K562 (cell line): ENCODE measurements at regions not wholly inside any gene's neighbourhood (a gene's known extent, or its start where the extent isn't known, plus 50 kb on each side); places are given as distances from the start of the nearest gene placed in this dataset.

Experiments used
- ATAC-seq: fragments of 200-7000 bp; cut with Tn5 transposase; 3 replicates; pipeline ENCODE4 v1.9.1; 2020; ENCODE audit warnings: moderate library complexity
- BruUV-seq: library from RNA; stranded (reverse); fragments of 400-500 nt; replicated peaks from 2 replicates; lab custom pipeline; 2021; lab: Mats Ljungman, UMichigan
- CTCF ChIA-PET: fragments of 300-600 bp; formaldehyde crosslinking; extraction: SDS; loops from one replicate; lab custom pipeline; 2021; ENCODE audit warnings: low intra/inter-chr PET ratio; lab: Yijun Ruan, JAX
- POLR2A ChIA-PET: fragments of 300-600, 350-650 bp; sonication (Branson Sonifier 250); formaldehyde crosslinking; extraction: SDS; loops from one replicate; lab custom pipeline; 2021; ENCODE audit warnings: antibody characterized with exemption, inconsistent platforms; lab: Yijun Ruan, JAX
- DNase-seq, 4 experiments: peaks; one replicate each; pipeline versions ENCODE4 v3.0.0 to v3.0.0-alpha.2; 2011 to 2018; ENCODE audit warnings: low spot score in 3 of 4, mixed read lengths in 3 of 4; ENCODE audit errors: extremely low read depth in 1 of 4
- FAIRE-seq: peaks from 2 replicates; lab custom pipeline; 2011; peaks lifted over from hg19 to GRCh38; lab: Jason Lieb, UNC
- H2AFZ ChIP-seq: 2 replicates; pipeline ENCODE4 v1.6.0; 2011; ENCODE audit warnings: low read depth, low read length, control low read depth, inconsistent platforms
- H3K27ac ChIP-seq: fragments of 200-600 bp; 3 replicates; pipeline ENCODE4 v1.8.0; 2011; ENCODE audit warnings: low read depth, mild to moderate bottlenecking, control low read depth, inconsistent platforms, low read length, moderate library complexity, mixed read lengths; ENCODE audit errors: extremely low read depth
- H3K27me3 ChIP-seq, 2 experiments: fragments of 300-600 bp in 1 of 2; 2 replicates in 1 of 2; 3 replicates in 1 of 2; pipeline versions ENCODE4 v1.6.0 to v1.8.0; 2011; ENCODE audit warnings: inconsistent platforms in 2 of 2, low read length in 2 of 2, mild to moderate bottlenecking in 1 of 2, mixed read lengths in 1 of 2, moderate library complexity in 1 of 2; ENCODE audit not compliant: control insufficient read depth in 2 of 2, insufficient read depth in 2 of 2
- H3K36me3 ChIP-seq: fragments of 300-600 bp; 3 replicates; pipeline ENCODE4 v1.8.0; 2011; ENCODE audit warnings: mild to moderate bottlenecking, low read length, inconsistent platforms; ENCODE audit not compliant: control insufficient read depth, insufficient read depth
- H3K4me1 ChIP-seq, 2 experiments: fragments of 200-600 bp in 1 of 2; replicated peaks in 1 of 2; 2 replicates in 1 of 2; 3 replicates in 1 of 2; pipeline versions ENCODE4 v1.5.1 to v1.8.0; 2011; ENCODE audit warnings: inconsistent platforms in 2 of 2, low read length in 2 of 2, mild to moderate bottlenecking in 1 of 2, mixed read lengths in 1 of 2, moderate library complexity in 1 of 2; ENCODE audit not compliant: control insufficient read depth in 2 of 2, insufficient read depth in 2 of 2
- H3K4me2 ChIP-seq: 2 replicates; pipeline ENCODE4 v1.6.1; 2011; ENCODE audit warnings: low read length, control low read depth, inconsistent platforms, mixed read lengths; ENCODE audit not compliant: insufficient read depth
- H3K4me3 ChIP-seq: fragments of 200-600 bp; sonication (generic), shearing (Covaris generic); 2 replicates; pipeline ENCODE4 v1.5.1; 2016; ENCODE audit warnings: control low read depth, inconsistent platforms
- H3K79me2 ChIP-seq: fragments of 200-600 bp; 3 replicates; pipeline ENCODE4 v1.8.0; 2011; ENCODE audit warnings: low read length, inconsistent platforms; ENCODE audit not compliant: control insufficient read depth, insufficient read depth
- H3K9ac ChIP-seq, 2 experiments: 2 replicates each; pipeline versions ENCODE4 v1.6.0 to v1.6.1; 2011; ENCODE audit warnings: low read depth in 2 of 2, low read length in 2 of 2, control low read depth in 1 of 2, inconsistent platforms in 1 of 2, mild to moderate bottlenecking in 1 of 2, mixed read lengths in 1 of 2; ENCODE audit not compliant: insufficient read depth in 1 of 2
- H3K9me1 ChIP-seq: one replicate; pipeline ENCODE4 v1.6.0; 2011; ENCODE audit warnings: inconsistent platforms, mild to moderate bottlenecking, low read length, moderate library complexity; ENCODE audit not compliant: control insufficient read depth, insufficient read depth
- H3K9me3 ChIP-seq: replicated peaks from 2 replicates; pipeline ENCODE4 v1.5.1; 2011; ENCODE audit warnings: low read depth, low read length, inconsistent platforms; ENCODE audit not compliant: control insufficient read depth, insufficient read depth
- H4K20me1 ChIP-seq: replicated peaks from 2 replicates; pipeline ENCODE4 v1.6.1; 2011; ENCODE audit warnings: low read length, inconsistent platforms, mixed read lengths; ENCODE audit not compliant: control insufficient read depth, insufficient read depth
- CREM ChIP-seq: IDR thresholded peaks from 2 replicates; pipeline ENCODE4 v1.6.1; 2014; ENCODE audit warnings: antibody characterized with exemption, low read depth
- GABPB1 ChIP-seq: sonication (generic); formaldehyde crosslinking; IDR thresholded peaks from 2 replicates; pipeline ENCODE4 v1.8.0; 2022; ENCODE audit warnings: mild to moderate bottlenecking, missing genetic modification reagents
- GABPB2 ChIP-seq: fragments of 250-450 bp; sonication (Bioruptor Pico); conservative IDR thresholded peaks from 2 replicates; pipeline ENCODE4 v1.5.1; 2021; ENCODE audit warnings: mild to moderate bottlenecking
- HNRNPK ChIP-seq: fragments of 200-400 bp; formaldehyde crosslinking; IDR thresholded peaks from one replicate; pipeline ENCODE4 v1.6.1; 2018; ENCODE audit warnings: mild to moderate bottlenecking, low read depth, low read length; ENCODE audit not compliant: poor library complexity, severe bottlenecking
- NR2C2 ChIP-seq, 2 experiments: fragments of 200-800 bp in 1 of 2; sonication (Bioruptor generic) in 1 of 2; sonication (generic) in 1 of 2; formaldehyde crosslinking in 1 of 2; IDR thresholded peaks; 2 replicates each; pipeline versions ENCODE4 v1.6.1 to v1.8.0; 2016 to 2022; ENCODE audit warnings: mild to moderate bottlenecking in 1 of 2, missing compliant biosample characterization in 1 of 2, missing genetic modification characterization in 1 of 2, missing genetic modification reagents in 1 of 2
- ZNF253 ChIP-seq: fragments of 250-450 bp; sonication (Bioruptor Pico); conservative IDR thresholded peaks from 2 replicates; pipeline ENCODE4 v1.6.1; 2021; ENCODE audit warnings: mild to moderate bottlenecking
- ZNF436 ChIP-seq: fragments of 250-450, 450-650 bp; sonication (Bioruptor Pico); formaldehyde crosslinking; IDR thresholded peaks from 2 replicates; pipeline ENCODE4 v1.7.0; 2020; ENCODE audit warnings: mild to moderate bottlenecking
- ZNF785 ChIP-seq: fragments of 250-450 bp; sonication (Bioruptor Pico); IDR thresholded peaks from 2 replicates; pipeline ENCODE4 v1.4.0; 2020; ENCODE audit warnings: mild to moderate bottlenecking
- WGBS: fragments of 100-300 bp; shearing (Covaris generic); methylation state at CpG from one replicate; pipeline ENCODE4 v1.1.6; 2016; ENCODE audit warnings: low coverage, mixed read lengths; ENCODE audit not compliant: insufficient coverage; ENCODE audit errors: missing lambda C conversion rate; 5-methylcytosine and 5-hydroxymethylcytosine counted together
- in situ Hi-C: fragments of 300-500 bp; cut with MboI; formaldehyde crosslinking; loops from 4 replicates; pipeline ENCODE4 v1.15.0; 2018; ENCODE audit warnings: inconsistent platforms, mixed read lengths
- intact Hi-C: fragments of 100-400 bp; cut with micrococcal nuclease; formaldehyde crosslinking; loops from 2 replicates; pipeline ENCODE4 v1.14.2; 2022
- TF ChIP-seq, protein P1 (sequence below): sonication (generic); formaldehyde crosslinking; IDR thresholded peaks from 2 replicates; pipeline ENCODE4 v1.9.0; 2022; ENCODE audit warnings: mild to moderate bottlenecking, missing genetic modification reagents
- TF ChIP-seq, protein P2 (sequence below): fragments of 450-650 bp; formaldehyde crosslinking; IDR thresholded peaks from 2 replicates; pipeline ENCODE4 v1.4.0; 2020; ENCODE audit warnings: mild to moderate bottlenecking, moderate library complexity

DNA sequence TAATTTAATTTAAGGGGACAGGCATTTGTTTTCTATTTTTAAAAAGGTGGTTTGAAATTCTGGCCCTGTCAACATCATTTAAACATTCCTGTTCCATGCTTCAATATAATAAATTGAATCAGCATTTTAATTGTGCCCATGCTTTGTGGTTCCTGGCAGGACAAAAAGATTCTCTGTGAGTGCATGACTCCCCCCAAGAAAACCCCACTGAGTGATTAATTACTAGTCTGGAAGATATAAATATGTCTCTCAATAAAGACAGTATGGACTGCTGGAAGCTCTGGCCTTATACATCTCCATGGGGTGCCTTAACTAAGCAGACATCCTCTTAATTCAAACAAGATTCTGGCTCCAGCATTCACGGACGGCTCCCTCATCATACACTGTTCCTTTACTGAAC lies 95.0 kb upstream of the PSMD7 start:
- H3K4me2 ChIP-seq, result no peak overlapping the region
- no peaks in the 10 kb centered on the region for H3K9me3 ChIP-seq
- TF ChIP-seq CREM (no peak), NR2C2 (CRISPR knock-in tag; IDR thresholded peaks at IDR 0.05) (no peak), NR2C2 (tag; IDR thresholded peaks at IDR 0.05) (no peak), ZNF785 (CRISPR knock-in tag) (no peak), HNRNPK (no peak), GABPB1 (CRISPR knock-in tag) (no peak), ZNF436 (CRISPR knock-in tag) (no peak), GABPB2 (CRISPR knock-in tag) (no peak), ZNF253 (CRISPR knock-in tag) (no peak)
- TF ChIP-seq, protein P1, sequence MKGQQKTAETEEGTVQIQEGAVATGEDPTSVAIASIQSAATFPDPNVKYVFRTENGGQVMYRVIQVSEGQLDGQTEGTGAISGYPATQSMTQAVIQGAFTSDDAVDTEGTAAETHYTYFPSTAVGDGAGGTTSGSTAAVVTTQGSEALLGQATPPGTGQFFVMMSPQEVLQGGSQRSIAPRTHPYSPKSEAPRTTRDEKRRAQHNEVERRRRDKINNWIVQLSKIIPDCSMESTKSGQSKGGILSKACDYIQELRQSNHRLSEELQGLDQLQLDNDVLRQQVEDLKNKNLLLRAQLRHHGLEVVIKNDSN, result no peak
- TF ChIP-seq, protein P2, sequence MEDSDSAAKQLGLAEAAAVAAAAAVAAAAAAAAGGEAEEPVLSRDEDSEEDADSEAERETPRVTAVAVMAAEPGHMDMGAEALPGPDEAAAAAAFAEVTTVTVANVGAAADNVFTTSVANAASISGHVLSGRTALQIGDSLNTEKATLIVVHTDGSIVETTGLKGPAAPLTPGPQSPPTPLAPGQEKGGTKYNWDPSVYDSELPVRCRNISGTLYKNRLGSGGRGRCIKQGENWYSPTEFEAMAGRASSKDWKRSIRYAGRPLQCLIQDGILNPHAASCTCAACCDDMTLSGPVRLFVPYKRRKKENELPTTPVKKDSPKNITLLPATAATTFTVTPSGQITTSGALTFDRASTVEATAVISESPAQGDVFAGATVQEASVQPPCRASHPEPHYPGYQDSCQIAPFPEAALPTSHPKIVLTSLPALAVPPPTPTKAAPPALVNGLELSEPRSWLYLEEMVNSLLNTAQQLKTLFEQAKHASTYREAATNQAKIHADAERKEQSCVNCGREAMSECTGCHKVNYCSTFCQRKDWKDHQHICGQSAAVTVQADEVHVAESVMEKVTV, result no peak
- no peak overlapping the region for H3K9ac ChIP-seq
- no peak for FAIRE-seq
- WGBS, result 0% methylated on average over 2 of the region's 2 CpGs
- ATAC-seq, result no peak
- no peaks in the 10 kb centered on the region for H3K9me1 ChIP-seq
- no peaks in the 10 kb centered on the region for H3K36me3 ChIP-seq
- intact Hi-C loops (no loop called here), in situ Hi-C loops (no loop called here)
- no peak overlapping the region for H3K27ac ChIP-seq
- BruUV-seq, result no TSS peak
- no peak overlapping the region for H3K4me3 ChIP-seq
- ChIA-PET CTCF (no interaction called here), POLR2A (no interaction called here)
- H3K27me3 ChIP-seq, result peaks cover 2 to 11% of the 10 kb centered on the region in 2 experiments; a peak in 2 of 5 replicates
- no peaks in the 10 kb centered on the region for H3K79me2 ChIP-seq
- no peaks in the 10 kb centered on the region for H4K20me1 ChIP-seq
- no peak overlapping the region for H2AFZ ChIP-seq
- DNase-seq, result no peak
- no peaks in the 10 kb centered on the region for H3K4me1 ChIP-seq
